NCI-H524 (cell line): ENCODE measurements at regions not wholly inside any gene's neighbourhood (a gene's known extent, or its start where the extent isn't known, plus 50 kb on each side); places are given as distances from the start of the nearest gene placed in this dataset.

Source experiments
- DNase-seq, 2 experiments: peaks; one replicate each; lab custom pipeline; 2025; lab: John Stamatoyannopoulos, UW

DNA sequence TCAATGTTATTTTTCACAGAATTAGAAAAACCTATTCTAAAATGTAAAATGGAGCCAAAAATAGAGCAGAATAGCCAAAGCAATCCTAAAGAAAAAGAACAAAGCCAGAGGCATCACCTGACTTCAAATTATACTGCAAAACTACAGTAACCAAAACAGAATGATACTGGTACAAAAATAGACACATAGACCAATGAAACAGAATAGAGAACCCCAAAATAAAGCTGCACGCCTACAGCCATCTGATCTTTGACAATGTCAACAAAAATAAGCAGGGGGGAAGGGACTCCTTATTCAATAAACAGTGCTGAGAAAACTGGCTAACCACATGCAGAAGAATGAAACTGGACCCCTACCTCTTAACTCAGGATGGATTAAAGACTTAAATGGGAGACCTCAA is 65.8 kb upstream of the PDE4D start:
- no peak for DNase-seq

DNA sequence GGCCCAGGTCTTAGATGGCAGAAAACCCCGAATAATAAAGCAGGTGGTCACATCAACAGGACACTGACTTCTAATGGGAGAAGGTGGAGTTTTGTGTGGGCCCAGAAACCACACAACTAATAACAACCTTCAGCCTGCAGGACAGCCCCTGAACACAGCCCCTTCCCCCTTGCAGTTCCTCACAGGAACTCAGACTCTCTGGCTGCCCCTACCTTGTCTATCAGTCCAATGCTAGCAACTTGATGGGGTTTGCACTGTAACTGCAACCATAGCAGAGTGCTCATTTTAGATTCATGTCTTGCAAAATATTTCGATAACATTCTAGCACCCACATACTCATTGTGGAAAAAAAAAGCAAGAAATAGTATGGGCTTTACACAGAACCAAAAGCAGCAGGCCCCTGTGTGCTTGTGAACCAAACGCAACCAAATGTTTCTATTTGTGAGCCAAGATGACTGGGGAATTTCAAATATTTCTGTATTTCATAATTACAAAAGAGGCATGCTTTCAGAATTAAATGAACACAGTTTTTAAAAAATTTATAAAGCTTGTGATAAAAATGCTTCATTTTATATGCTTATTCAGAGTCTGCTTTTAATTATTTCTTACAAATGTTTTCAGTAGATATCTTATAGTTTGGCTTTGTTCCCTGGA is 62.7 kb upstream of the PDE4D start:
- no peak for DNase-seq

DNA sequence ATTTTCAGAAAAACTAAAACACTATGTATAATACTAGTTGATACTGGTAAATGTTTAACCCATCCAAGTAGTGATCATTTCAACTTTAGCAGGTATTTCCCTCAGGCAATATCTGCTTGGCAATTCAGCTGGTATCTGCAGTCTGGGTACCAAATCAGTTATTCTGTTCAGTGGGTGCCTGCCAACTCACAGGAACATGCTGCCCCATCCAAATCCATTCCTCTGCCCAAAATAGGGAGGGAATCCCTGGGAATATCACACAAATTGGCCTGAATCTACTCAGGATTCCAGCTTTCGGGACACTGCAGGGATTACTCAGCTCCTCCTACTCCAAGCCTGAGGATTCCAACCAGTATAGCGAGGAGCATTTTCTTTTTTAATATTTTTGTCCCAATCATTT is 61.7 kb upstream of the PDE4D start:
- no peak for DNase-seq

- DNase-seq: no peak
These were observed 50.1 kb upstream of the PDE4D start for GRCh38 chr5:59943452-59944113.
